ENCODE measurements at regions not wholly inside any gene's neighbourhood (a gene's known extent, or its start where the extent isn't known, plus 50 kb on each side); places are given as distances from the start of the nearest gene placed in this dataset.

GRCh38 chrX:98380556-98380955 is 1496.8 kb downstream of the RPA4 start:
- H3K36me3 ChIP-seq (ENCODE audit: control insufficient read depth, insufficient read depth, low read length), result no peaks in the 10 kb centered on the region
- 0 out of 2 replicates have a peak, but pooled peaks cover 2% of the 10 kb centered on the region for H3K9me3 ChIP-seq (ENCODE audit: control insufficient read depth, insufficient read depth, low read length)
- POLR2A ChIA-PET (ENCODE audit: unreplicated experiment), result no interaction called here
- H4K5ac ChIP-seq (ENCODE audit: low read depth, low read length), result no peak overlapping the region
- no peak overlapping the region for H3K27ac ChIP-seq (ENCODE audit: insufficient read depth, low read length)
- no peaks in the 10 kb centered on the region for H4K20me1 ChIP-seq (ENCODE audit: insufficient read depth, low read length)
- H2BK15ac ChIP-seq (ENCODE audit: low read depth, low read length), result no peak overlapping the region
- H3K14ac ChIP-seq (replicated peaks; ENCODE audit: low read depth, low read length), result no peak overlapping the region
- no peak overlapping the region for H2BK5ac ChIP-seq (ENCODE audit: low read depth, low read length, poor library complexity, severe bottlenecking)
- no peaks in the 10 kb centered on the region for H3K79me1 ChIP-seq (ENCODE audit: low read depth in 1 of 2, low read length in 2 of 2)
- H3K4me3 ChIP-seq (ENCODE audit: insufficient read depth, low read depth, low read length), result no peak overlapping the region
- H3K23ac ChIP-seq (ENCODE audit: low read depth, low read length), result no peak overlapping the region
- H3K56ac ChIP-seq (ENCODE audit: extremely low read depth, insufficient read depth, low read length), result no peak overlapping the region
- H2AK9ac ChIP-seq (replicated peaks; ENCODE audit: low read depth, low read length, poor library complexity), result no peak overlapping the region
- H2AK5ac ChIP-seq (ENCODE audit: low read depth, low read length), result no peak overlapping the region
- TF ChIP-seq CHD1 (IDR thresholded peaks at IDR 0.05; ENCODE audit: low read depth, low read length) (no peak), RFX5 (IDR thresholded peaks at IDR 0.05; ENCODE audit: low read depth, low read length) (no peak)
- no peak overlapping the region for H2AFZ ChIP-seq (replicated peaks; ENCODE audit: low read length, poor library complexity)
- DNase-seq (no peak), ATAC-seq (ENCODE audit: low read depth) (no peak)
- no peaks in the 10 kb centered on the region for H3K9me1 ChIP-seq (ENCODE audit: insufficient read depth, low read length)
- no peak overlapping the region for H3K4me2 ChIP-seq (ENCODE audit: low read depth, low read length)
- H3K27me3 ChIP-seq (ENCODE audit: control insufficient read depth, insufficient read depth, low read length), result no peaks in the 10 kb centered on the region
- no peak overlapping the region for H2BK120ac ChIP-seq (ENCODE audit: low read depth, low read length)
- no peak overlapping the region for H3K9ac ChIP-seq (ENCODE audit: low read depth, low read length)
- no peak overlapping the region for H3K4ac ChIP-seq (ENCODE audit: low read depth, low read length)
- H3K4me1 ChIP-seq (ENCODE audit: control insufficient read depth, insufficient read depth, low read length), result no peaks in the 10 kb centered on the region
- H4K8ac ChIP-seq (ENCODE audit: low read depth in 2 of 2, low read length in 2 of 2), result no peak overlapping the region
- intact Hi-C loops (cut with micrococcal nuclease) (no loop called here), in situ Hi-C loops (cut with MboI; ENCODE audit: low sequenced_read_pairs) (no loop called here), dilution Hi-C loops (cut with HindIII; ENCODE audit: low sequenced_read_pairs, unreplicated experiment) (no loop called here)
- WGBS, 2 experiments (ENCODE audit: extremely low coverage in 2 of 2, insufficient read length in 1 of 2), result 33% methylated on average over 1 of the region's 10 CpGs; no CpG with 5 or more reads in 1 of the 2 experiments
- no peak overlapping the region for H2BK20ac ChIP-seq (ENCODE audit: low read depth, low read length)
- CTCF ChIA-PET, result no interaction called here
- BruUV-seq (replicated peaks), result no TSS peak
- no peak overlapping the region for H4K91ac ChIP-seq (ENCODE audit: insufficient read depth, low read depth, low read length)
- no peak overlapping the region for H3K18ac ChIP-seq (ENCODE audit: low read depth, low read length)
